Panc1 (cell line): ENCODE measurements at regions not wholly inside any gene's neighbourhood (a gene's known extent, or its start where the extent isn't known, plus 50 kb on each side); places are given as distances from the start of the nearest gene placed in this dataset.

Source experiments
- CTCF ChIP-seq: fragments of 450-650 bp; IDR thresholded peaks from 2 replicates; pipeline ENCODE4 v1.5.1; 2017; ENCODE audit warnings: mild to moderate bottlenecking
- POLR2AphosphoS5 ChIP-seq: IDR thresholded peaks from 2 replicates; pipeline ENCODE4 v1.6.1; 2012; ENCODE audit warnings: mild to moderate bottlenecking, low read depth, low read length, moderate library complexity
- REST ChIP-seq, 2 experiments: IDR thresholded peaks; 2 replicates each; pipeline ENCODE4 v1.6.1; 2011 to 2012; ENCODE audit warnings: low read depth in 2 of 2, control low read depth in 1 of 2, low read length in 1 of 2, mild to moderate bottlenecking in 1 of 2, moderate library complexity in 1 of 2; ENCODE audit not compliant: insufficient read depth in 1 of 2
- SIN3A ChIP-seq: IDR thresholded peaks from 2 replicates; pipeline ENCODE4 v1.6.1; 2012; ENCODE audit warnings: low read depth, mild to moderate bottlenecking, low read length, moderate library complexity, borderline replicate concordance; ENCODE audit not compliant: insufficient read depth
- TCF7L2 ChIP-seq: IDR thresholded peaks from 2 replicates; pipeline ENCODE4 v1.6.1; 2011; ENCODE audit warnings: mild to moderate bottlenecking, low read depth, low read length, inconsistent platforms

GRCh38 chr6:167435209-167435728 lies 110.4 kb downstream of the TTLL2 start:
- TF ChIP-seq CTCF (no peak), REST (IDR thresholded peaks at IDR 0.05; ENCODE audit: insufficient read depth in 1 of 2, low read depth in 2 of 2, low read length in 1 of 2) (no peak), SIN3A (no peak), POLR2AphosphoS5 (no peak), TCF7L2 (no peak)
